ENCODE measurements at regions not wholly inside any gene's neighbourhood (a gene's known extent, or its start where the extent isn't known, plus 50 kb on each side); places are given as distances from the start of the nearest gene placed in this dataset.
"Not testable (repeated sequence)": the region's sequence is repeated elsewhere in the genome, so short reads cannot be mapped to it uniquely, and the experiment has no call there.

GRCh38 chr5:82885627-82886389 is 191.4 kb downstream of the TMEM167A start:
- DNase-seq: peak; percentile 1

DNA sequence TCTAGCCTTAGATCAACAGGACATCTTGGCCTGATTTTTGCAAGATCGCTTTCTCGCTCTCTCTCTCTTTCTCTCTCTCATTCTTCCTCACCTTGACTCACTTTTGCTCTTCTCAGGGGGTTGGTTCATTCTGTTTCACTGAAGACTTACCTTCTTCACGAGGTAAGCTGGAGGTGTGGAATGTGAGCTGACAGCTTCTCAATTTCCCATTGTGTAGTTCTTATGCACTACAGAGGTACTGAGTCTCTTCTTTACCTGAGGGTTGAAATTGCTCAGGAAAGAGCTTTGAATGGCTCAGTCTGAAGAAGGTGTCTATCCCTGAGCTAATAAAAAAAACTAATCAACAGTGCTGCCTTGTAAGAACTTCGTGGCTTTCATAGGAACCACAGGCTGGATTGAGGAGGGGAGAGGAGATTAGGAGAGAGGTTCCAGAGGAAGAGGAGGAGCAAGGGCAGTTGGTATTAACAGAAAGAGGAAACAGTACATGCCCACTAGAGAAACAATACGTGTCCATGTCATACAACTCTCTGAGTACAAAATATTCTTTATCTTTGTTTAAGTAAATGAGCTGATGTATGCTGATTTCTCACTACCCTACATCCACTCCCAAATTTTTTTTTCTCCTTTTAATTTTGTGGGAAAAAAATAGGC is 192.2 kb downstream of the TMEM167A start:
- DNase-seq: no peak

- DNase-seq: no peak
Measured at GRCh38 chr5:82882316-82882715, 194.9 kb downstream of the TMEM167A start.

- no peak for DNase-seq
Measured at GRCh38 chr5:82881571-82882174, 195.5 kb downstream of the TMEM167A start.

DNA sequence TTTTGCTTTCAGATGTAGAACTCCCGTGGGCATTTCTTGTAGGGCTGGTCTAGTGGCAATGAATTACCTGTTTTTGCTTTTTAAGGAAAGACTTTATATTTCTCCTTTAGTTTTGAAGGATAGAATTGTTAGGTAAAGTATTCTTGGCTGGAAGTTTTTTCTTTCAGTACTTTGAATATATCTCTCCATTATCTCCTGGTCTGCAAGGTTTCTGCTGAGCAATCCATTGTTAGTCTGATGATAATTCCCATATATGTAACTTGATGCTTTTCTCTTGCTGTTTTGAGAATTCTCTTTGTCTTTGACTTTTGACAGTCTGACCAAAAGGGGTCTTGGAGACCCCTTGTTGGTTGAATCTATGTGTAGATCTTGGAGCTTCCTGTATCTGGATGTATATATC is 198.1 kb downstream of the TMEM167A start:
- no peak for DNase-seq

DNA sequence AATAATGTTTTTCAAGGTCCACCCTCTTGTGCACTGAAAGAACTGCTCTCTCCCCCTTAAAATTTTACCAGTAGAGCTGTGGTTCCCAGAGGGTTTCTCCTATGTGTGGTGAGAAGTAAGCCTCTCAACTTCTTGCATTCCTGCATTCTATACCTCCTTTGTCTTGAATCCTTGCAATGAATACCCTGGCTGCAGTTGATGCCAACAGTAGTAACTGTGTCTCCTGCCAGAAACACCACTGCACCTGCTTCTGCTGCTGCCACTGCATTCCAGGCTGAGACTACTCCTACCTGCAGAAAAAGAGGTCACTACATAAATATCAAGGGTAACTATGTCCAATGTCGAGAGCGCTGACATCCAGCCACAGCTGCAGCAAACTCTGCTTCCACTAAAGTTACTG is 203.7 kb downstream of the TMEM167A start:
- no peak for DNase-seq

GRCh38 chr5:82872321-82873288 is 204.6 kb downstream of the TMEM167A start:
- DNase-seq: not testable (repeated sequence)

- no peak for DNase-seq
Measured at GRCh38 chr5:82865625-82866024, 211.6 kb downstream of the TMEM167A start.

DNA sequence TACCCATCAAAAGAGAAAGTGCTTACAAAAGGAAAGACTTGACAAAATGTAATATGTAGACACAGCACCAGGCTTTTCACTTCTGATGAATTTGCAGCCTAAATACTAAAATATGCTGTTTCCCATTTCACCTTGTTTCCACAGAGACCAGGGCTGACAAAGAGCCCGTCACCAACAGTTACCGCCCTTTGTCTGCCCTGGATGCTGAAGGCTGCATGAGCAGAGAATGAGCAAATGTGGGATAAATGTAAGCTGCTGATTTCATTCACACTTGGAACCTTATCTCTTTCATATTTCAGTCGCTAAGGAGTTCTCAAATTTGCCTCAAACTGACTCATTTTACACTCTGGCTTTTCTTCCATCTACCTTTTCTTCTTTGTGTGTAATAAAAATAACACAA is 213.9 kb downstream of the TMEM167A start:
- no peak for DNase-seq

DNA sequence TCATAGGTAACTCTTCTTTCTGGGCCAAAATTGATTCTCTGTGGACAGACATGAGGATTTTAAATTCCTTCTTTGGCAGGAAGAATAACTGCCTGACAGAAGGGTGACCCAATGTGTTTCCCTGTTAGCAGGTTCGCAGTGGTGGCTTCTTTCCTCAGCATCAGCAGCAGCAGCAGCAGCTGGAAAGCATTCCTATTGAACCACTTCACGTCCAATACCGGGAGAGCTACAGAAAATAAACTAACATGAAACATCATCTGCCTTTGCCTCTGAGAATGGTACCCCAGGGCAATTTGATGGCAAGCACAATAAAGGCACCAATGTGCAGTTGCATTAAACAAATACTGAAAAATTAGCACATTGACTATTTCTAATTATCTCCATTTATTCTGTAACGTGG is 214.5 kb downstream of the TMEM167A start:
- no peak for DNase-seq

- no peak for DNase-seq
Measured at GRCh38 chr5:82862261-82862660, 214.9 kb downstream of the TMEM167A start.

DNA sequence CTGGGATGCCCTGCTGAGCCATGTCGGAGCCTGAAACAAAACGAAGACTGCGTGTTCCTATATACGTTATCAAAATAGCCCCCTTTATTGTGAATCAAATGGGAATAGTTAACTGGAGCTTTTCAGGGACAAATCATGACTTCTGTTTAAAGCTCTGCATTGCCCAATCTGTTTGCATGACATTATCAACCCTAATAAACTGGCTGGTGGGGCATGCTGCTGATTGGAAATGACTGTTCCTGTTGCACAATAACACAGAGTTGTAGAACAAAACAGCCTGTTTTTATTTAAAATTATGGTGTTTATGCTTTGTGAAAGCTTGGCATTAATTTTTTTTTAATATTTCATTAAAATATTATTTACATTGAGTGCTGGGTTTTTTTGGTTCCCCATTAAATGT is 215.5 kb downstream of the TMEM167A start:
- no peak for DNase-seq

- no peak for DNase-seq
Measured at GRCh38 chr5:82859451-82860140, 217.6 kb downstream of the TMEM167A start.

DNA sequence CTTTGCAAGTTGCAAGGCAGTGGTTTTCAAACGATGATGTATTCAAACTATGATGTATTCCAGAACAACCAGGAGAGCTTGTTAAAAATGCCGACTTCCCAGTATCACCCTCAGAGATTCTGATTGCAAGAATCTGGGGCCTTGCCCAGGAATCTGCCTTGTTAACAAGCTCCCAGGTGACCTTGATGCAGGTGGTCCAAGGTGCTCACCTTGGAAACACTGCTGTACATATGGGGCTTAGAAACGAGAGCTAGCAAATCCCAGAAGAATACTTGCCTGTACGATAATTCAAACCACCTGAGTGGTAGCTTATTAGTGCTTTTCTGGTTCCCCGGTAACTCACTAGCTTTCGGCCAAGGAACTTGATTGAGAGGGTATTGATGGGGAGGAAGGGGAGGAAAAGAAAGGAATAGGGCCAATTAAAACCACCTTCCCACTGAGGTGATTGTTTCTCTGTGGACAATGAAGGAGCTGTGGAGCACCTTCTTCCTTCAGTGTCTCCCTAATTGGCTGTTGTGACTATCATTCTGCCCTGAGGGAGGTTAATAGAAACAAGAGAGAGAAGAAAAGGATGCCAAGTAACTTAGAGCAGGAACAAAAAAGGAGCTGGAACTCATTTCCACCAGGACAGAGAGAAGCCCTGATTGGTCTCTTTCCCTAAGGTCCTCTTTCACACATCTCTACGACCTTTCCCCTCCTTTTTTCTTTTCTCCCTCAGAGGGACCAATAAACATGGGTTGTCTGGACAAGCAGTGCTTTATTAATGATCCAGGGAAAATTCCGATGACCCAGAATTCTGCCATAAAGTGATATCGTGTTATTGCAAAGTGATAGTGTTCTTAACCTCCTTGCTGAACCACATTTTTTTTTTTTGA is 218.8 kb downstream of the TMEM167A start:
- DNase-seq: no peak

- no peak for DNase-seq
Measured at GRCh38 chr5:82855893-82856550, 221.2 kb downstream of the TMEM167A start.

DNA sequence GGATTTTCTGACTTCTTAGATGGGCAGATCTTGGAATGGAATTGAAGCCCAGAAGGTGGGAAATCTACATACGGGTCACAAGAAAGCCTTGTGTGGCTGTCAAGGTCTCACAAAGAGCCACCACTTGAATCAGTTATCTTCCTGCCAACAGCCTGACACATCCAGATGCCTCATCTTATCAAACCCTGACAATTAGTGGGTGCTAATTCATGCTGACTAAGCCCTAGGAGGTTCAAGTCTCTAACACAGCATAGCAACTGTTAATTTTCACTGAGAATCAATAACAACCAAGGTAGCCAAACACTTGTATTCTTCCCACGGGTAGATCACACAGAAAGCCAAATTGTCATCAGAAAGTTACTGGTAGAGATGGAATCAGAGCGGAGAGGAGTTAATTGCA is 222.2 kb downstream of the TMEM167A start:
- no peak for DNase-seq

DNA sequence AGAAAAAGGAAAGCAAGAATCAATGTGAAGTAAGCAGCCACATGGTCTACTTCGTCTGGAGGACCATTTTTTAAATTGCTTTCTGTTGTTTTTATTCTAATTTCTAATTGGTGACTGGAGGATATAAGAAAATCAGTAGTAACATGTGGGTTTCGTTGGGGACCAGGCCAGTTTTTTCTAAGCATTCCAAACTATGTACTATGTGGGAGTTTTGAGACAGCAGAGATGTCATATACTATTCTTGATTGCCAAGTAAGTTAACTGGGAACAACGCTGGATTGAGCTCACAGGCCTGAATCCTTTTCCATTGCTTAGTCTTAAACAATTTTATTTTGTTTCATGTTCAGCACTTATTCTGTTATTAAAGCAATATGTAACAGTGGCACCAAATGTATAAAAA is 225.7 kb downstream of the TMEM167A start:
- no peak for DNase-seq

- no peak for DNase-seq
Measured at GRCh38 chr5:82850393-82850792, 226.8 kb downstream of the TMEM167A start.

DNA sequence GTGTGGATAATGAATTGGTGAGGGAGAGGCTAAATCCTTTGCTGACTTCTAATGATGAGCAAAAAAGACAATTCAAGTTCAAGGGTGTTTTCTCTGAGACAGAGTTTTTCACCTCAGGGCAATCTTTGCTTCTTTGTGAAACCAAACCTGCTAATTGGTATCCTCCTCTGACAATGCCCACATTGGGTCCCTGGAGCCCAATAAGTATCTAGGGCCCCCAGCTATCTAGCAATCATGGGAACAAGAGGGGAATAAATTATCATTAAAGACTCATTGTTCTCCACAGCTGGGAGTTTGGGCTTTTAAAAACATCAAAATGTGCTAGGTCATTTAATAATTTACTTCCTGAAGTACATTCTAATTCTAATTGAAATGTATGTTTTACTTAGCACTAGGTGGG is 227.3 kb downstream of the TMEM167A start:
- no peak for DNase-seq

GRCh38 chr5:82847562-82847961 is 229.6 kb downstream of the TMEM167A start:
- DNase-seq: no peak

DNA sequence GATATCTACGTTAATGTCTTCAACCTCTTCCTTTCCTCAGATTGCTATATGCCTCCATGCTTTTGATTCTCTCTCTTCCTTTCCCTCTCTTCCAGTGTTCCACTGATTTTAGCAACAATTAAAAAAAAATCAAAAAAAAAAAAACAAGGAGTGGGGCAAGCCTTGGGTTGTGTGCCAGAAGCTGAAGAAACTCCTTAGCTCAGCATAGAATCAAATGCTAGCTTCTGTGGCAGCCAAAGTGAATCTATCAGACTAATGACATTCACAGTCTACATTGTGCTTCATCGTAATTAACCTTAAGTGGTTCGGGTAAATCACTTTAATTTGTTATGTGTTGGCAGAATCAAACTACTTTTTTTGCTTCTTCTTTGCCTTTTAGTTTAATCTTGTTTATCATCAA is 237.3 kb downstream of the TMEM167A start:
- DNase-seq: no peak

All from HCEC 1CT (cell line).